ENCODE measurements at regions not wholly inside any gene's neighbourhood (a gene's known extent, or its start where the extent isn't known, plus 50 kb on each side); places are given as distances from the start of the nearest gene placed in this dataset.

- WGBS, 2 donors, result 55% methylated on average over 5 of the region's 5 CpGs
- Histone ChIP-seq H3K4me1 (no peaks in the 10 kb centered on the region), H3K4me3 (replicated peaks in 1 of 3) (no peak overlapping the region), H3K27me3 (no peaks in the 10 kb centered on the region), H3K36me3 (no peaks in the 10 kb centered on the region), H3K27ac (no peak overlapping the region), H3K9me3 (no peaks in the 10 kb centered on the region)
- DNase-seq, result no peak
- TF ChIP-seq POLR2A (IDR thresholded peaks at IDR 0.05) (no peak), CTCF (IDR thresholded peaks at IDR 0.05) (no peak)
- intact Hi-C loops (cut with DNase I), result no loop called here
Measured at GRCh38 chr3:117399311-117400078, 689.9 kb downstream of the TUSC7 start.

- 73% methylated on average over 7 of the region's 7 CpGs for WGBS, 2 donors
- Histone ChIP-seq H3K4me1 (no peaks in the 10 kb centered on the region), H3K27ac (no peak overlapping the region), H3K36me3 (no peaks in the 10 kb centered on the region), H3K4me3 (replicated peaks in 1 of 3) (no peak overlapping the region), H3K27me3 (no peaks in the 10 kb centered on the region), H3K9me3 (no peaks in the 10 kb centered on the region)
- no peak for DNase-seq
- intact Hi-C loops (cut with DNase I), result no loop called here
- TF ChIP-seq POLR2A (IDR thresholded peaks at IDR 0.05), result no peak
- no peak for TF ChIP-seq CTCF (IDR thresholded peaks at IDR 0.05)
Measured at GRCh38 chr3:117400303-117400702, 690.7 kb downstream of the TUSC7 start.

- intact Hi-C loops (cut with DNase I), result no loop called here
- H3K36me3 ChIP-seq, result no peaks in the 10 kb centered on the region
- H3K4me1 ChIP-seq, result no peaks in the 10 kb centered on the region
- no peak overlapping the region for H3K27ac ChIP-seq
- DNase-seq, result no peak
- H3K4me3 ChIP-seq (replicated peaks in 1 of 3), result no peak overlapping the region
- no peaks in the 10 kb centered on the region for H3K27me3 ChIP-seq
- TF ChIP-seq POLR2A (IDR thresholded peaks at IDR 0.05) (no peak), CTCF (IDR thresholded peaks at IDR 0.05) (no peak)
- no peaks in the 10 kb centered on the region for H3K9me3 ChIP-seq
Measured at GRCh38 chr3:117404141-117404540, 694.6 kb downstream of the TUSC7 start.

- no peaks in the 10 kb centered on the region for H3K4me1 ChIP-seq
- H3K9me3 ChIP-seq, result no peaks in the 10 kb centered on the region
- TF ChIP-seq POLR2A (IDR thresholded peaks at IDR 0.05), result no peak
- TF ChIP-seq CTCF (IDR thresholded peaks at IDR 0.05), result no peak
- intact Hi-C loops (cut with DNase I), result no loop called here
- no peak overlapping the region for H3K27ac ChIP-seq
- DNase-seq, result no peak
- no peaks in the 10 kb centered on the region for H3K36me3 ChIP-seq
- H3K4me3 ChIP-seq (replicated peaks in 1 of 3), result no peak overlapping the region
- 57 to 59% methylated on average over 2 of the region's 2 CpGs for WGBS, 2 donors
- H3K27me3 ChIP-seq, result no peaks in the 10 kb centered on the region
Measured at GRCh38 chr3:117404730-117405129, 695.2 kb downstream of the TUSC7 start.

- TF ChIP-seq POLR2A (IDR thresholded peaks at IDR 0.05) (no peak), CTCF (IDR thresholded peaks at IDR 0.05) (no peak)
- whole genome bisulfite sequencing, 2 donors, result 43 to 50% methylated on average over 1 of the region's 1 CpG
- no peak overlapping the region for H3K4me3 ChIP-seq (replicated peaks in 1 of 3)
- intact Hi-C loops (cut with DNase I), result no loop called here
- no peaks in the 10 kb centered on the region for H3K4me1 ChIP-seq
- no peaks in the 10 kb centered on the region for H3K27me3 ChIP-seq
- H3K27ac ChIP-seq, result no peak overlapping the region
- H3K9me3 ChIP-seq, result no peaks in the 10 kb centered on the region
- no peak for DNase-seq
- H3K36me3 ChIP-seq, result no peaks in the 10 kb centered on the region
Measured at GRCh38 chr3:117405359-117405758, 695.8 kb downstream of the TUSC7 start.

All from thyroid gland (tissue), 4 donors.